ENCODE measurements at regions not wholly inside any gene's neighbourhood (a gene's known extent, or its start where the extent isn't known, plus 50 kb on each side); places are given as distances from the start of the nearest gene placed in this dataset.
A peak's percentile ranks its signal among the peaks of the same experiment; 100 is the strongest.

DNA sequence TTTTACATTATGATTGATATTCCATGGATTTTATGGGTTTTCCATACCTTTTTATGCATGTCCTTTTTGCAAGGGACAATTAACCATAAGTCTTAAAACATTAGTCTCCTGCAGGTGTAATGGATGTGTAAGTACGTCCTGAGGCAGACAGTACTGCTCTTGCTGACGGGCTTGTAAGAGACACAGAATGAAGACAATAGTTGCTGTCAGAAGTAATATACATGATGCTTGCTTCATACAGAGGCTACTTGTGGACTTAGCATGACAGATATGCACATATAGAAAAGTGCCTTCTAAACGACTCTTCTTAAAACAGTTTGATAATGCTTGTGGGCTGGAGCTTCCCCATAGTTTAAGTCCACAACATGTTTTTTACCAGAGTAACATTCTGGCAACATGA lies 182.7 kb downstream of the SPATA31D1 start:
- Histone ChIP-seq H3K4me3 (ENCODE audit: low read depth, low read length) (no peak overlapping the region), H3K36me3 (ENCODE audit: control insufficient read depth, insufficient read depth, low read length) (no peaks in the 10 kb centered on the region), H3K27me3 (ENCODE audit: control insufficient read depth, insufficient read depth, low read length) (no peaks in the 10 kb centered on the region)
- TF ChIP-seq CTCF (IDR thresholded peaks at IDR 0.05; ENCODE audit: insufficient read depth, low read length, severe bottlenecking): no peak
- FAIRE-seq (no peak), DNase-seq (ENCODE audit: low read depth) (no peak)

- TF ChIP-seq CTCF (IDR thresholded peaks at IDR 0.05; ENCODE audit: insufficient read depth, low read length, severe bottlenecking): no peak
- H3K36me3 ChIP-seq (ENCODE audit: control insufficient read depth, insufficient read depth, low read length): no peaks in the 10 kb centered on the region
- no peak overlapping the region for H3K4me3 ChIP-seq (ENCODE audit: low read depth, low read length)
- FAIRE-seq: no peak
- H3K27me3 ChIP-seq (ENCODE audit: control insufficient read depth, insufficient read depth, low read length): peaks cover 2% of the 10 kb centered on the region
- peak; percentile 25 for DNase-seq (ENCODE audit: low read depth)
These were observed 192.1 kb downstream of the SPATA31D1 start for GRCh38 chr9:82180711-82181110.

GRCh38 chr9:82183181-82183860 lies 194.7 kb downstream of the SPATA31D1 start:
- FAIRE-seq: no peak
- Histone ChIP-seq H3K36me3 (ENCODE audit: control insufficient read depth, insufficient read depth, low read length) (no peaks in the 10 kb centered on the region), H3K4me3 (ENCODE audit: low read depth, low read length) (no peak overlapping the region), H3K27me3 (ENCODE audit: control insufficient read depth, insufficient read depth, low read length) (peaks cover 2% of the 10 kb centered on the region)
- DNase-seq (ENCODE audit: low read depth): no peak
- TF ChIP-seq CTCF (IDR thresholded peaks at IDR 0.05; ENCODE audit: insufficient read depth, low read length, severe bottlenecking): no peak

GRCh38 chr9:82184524-82184923 lies 196.0 kb downstream of the SPATA31D1 start:
- no peak for TF ChIP-seq CTCF (IDR thresholded peaks at IDR 0.05; ENCODE audit: insufficient read depth, low read length, severe bottlenecking)
- FAIRE-seq: no peak
- Histone ChIP-seq H3K36me3 (ENCODE audit: control insufficient read depth, insufficient read depth, low read length) (no peaks in the 10 kb centered on the region), H3K27me3 (ENCODE audit: control insufficient read depth, insufficient read depth, low read length) (peaks cover 2% of the 10 kb centered on the region), H3K4me3 (ENCODE audit: low read depth, low read length) (no peak overlapping the region)
- DNase-seq (ENCODE audit: low read depth): no peak

DNA sequence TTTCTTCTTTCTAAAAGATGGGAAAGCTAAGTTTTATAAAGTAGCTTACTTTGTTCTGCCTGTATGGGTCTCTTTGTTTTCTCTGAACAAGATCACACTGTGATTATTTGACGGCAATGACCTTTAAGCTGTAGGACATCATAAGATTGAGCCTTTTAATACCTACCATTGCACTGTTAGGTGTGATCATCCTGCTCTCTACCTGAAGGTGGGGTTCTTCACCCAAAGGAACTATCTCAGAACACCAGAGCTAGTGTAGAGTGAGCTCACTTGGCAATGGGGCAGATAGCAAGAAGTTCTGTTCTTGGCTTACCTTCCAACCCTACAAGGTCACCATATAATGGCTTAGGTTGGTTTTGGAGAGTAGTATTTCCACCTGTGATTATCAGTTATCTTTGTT lies 200.2 kb downstream of the SPATA31D1 start:
- no peak for FAIRE-seq
- TF ChIP-seq CTCF (IDR thresholded peaks at IDR 0.05; ENCODE audit: insufficient read depth, low read length, severe bottlenecking): peak; percentile 19
- DNase-seq (ENCODE audit: low read depth): peak; percentile 28
- H3K4me3 ChIP-seq (ENCODE audit: low read depth, low read length): no peak overlapping the region
- H3K36me3 ChIP-seq (ENCODE audit: control insufficient read depth, insufficient read depth, low read length): no peaks in the 10 kb centered on the region
- H3K27me3 ChIP-seq (ENCODE audit: control insufficient read depth, insufficient read depth, low read length): no peaks in the 10 kb centered on the region

All from bronchial epithelial cell (primary cell).